Trophoblast cell (in vitro differentiated cells and primary cell): ENCODE measurements at regions not wholly inside any gene's neighbourhood (a gene's known extent, or its start where the extent isn't known, plus 50 kb on each side); places are given as distances from the start of the nearest gene placed in this dataset.

Experiments
- DNase-seq, 2 donors: peaks; one replicate each; pipeline ENCODE4 v3.0.0-alpha.2; 2016
- H2AFZ ChIP-seq: 2 replicates; pipeline ENCODE4 v1.6.1; 2013; ENCODE audit warnings: low read length, moderate library complexity, mild to moderate bottlenecking; ENCODE audit not compliant: insufficient read depth, poor library complexity
- H2AK5ac ChIP-seq: 2 replicates; pipeline ENCODE4 v1.6.1; 2013; ENCODE audit warnings: mild to moderate bottlenecking, low read length
- H2BK120ac ChIP-seq: 2 replicates; pipeline ENCODE4 v1.6.1; 2013; ENCODE audit warnings: low read length, mild to moderate bottlenecking, moderate library complexity; ENCODE audit not compliant: insufficient read depth, poor library complexity
- H2BK12ac ChIP-seq: 2 replicates; pipeline ENCODE4 v1.6.1; 2013; ENCODE audit warnings: mild to moderate bottlenecking, low read length, moderate library complexity
- H2BK5ac ChIP-seq: 2 replicates; pipeline ENCODE4 v1.6.1; 2013; ENCODE audit warnings: low read length, low read depth, moderate library complexity, mild to moderate bottlenecking; ENCODE audit not compliant: poor library complexity
- H3K14ac ChIP-seq: 2 replicates; pipeline ENCODE4 v1.6.1; 2013; ENCODE audit warnings: mild to moderate bottlenecking, low read length
- H3K18ac ChIP-seq: 2 replicates; pipeline ENCODE4 v1.6.1; 2013; ENCODE audit warnings: mild to moderate bottlenecking, low read length
- H3K23ac ChIP-seq: 2 replicates; pipeline ENCODE4 v1.6.1; 2013; ENCODE audit warnings: low read length
- H3K27ac ChIP-seq: 2 replicates; pipeline ENCODE4 v1.5.1; 2013; ENCODE audit warnings: low read depth, mild to moderate bottlenecking, inconsistent platforms, low read length, moderate library complexity
- H3K27me3 ChIP-seq: 2 replicates; pipeline ENCODE4 v1.6.1; 2013; ENCODE audit warnings: inconsistent platforms, mild to moderate bottlenecking, low read length, moderate library complexity; ENCODE audit not compliant: insufficient read depth
- H3K36me3 ChIP-seq, 2 experiments: 1 replicate in 1 of 2; 2 replicates in 1 of 2; pipeline ENCODE4 v1.6.1; 2013; ENCODE audit warnings: low read length in 2 of 2, mild to moderate bottlenecking in 2 of 2, moderate library complexity in 1 of 2; ENCODE audit not compliant: insufficient read depth in 2 of 2, control insufficient read depth in 1 of 2
- H3K4ac ChIP-seq: 2 replicates; pipeline ENCODE4 v1.6.1; 2013; ENCODE audit warnings: low read depth, mild to moderate bottlenecking, low read length, moderate library complexity
- H3K4me1 ChIP-seq, 2 experiments: 1 replicate in 1 of 2; 2 replicates in 1 of 2; pipeline ENCODE4 v1.6.1; 2013; ENCODE audit warnings: low read length in 2 of 2, mild to moderate bottlenecking in 2 of 2, moderate library complexity in 1 of 2; ENCODE audit not compliant: insufficient read depth in 2 of 2, control insufficient read depth in 1 of 2
- H3K4me2 ChIP-seq: 2 replicates; pipeline ENCODE4 v1.6.1; 2013; ENCODE audit warnings: inconsistent platforms, mild to moderate bottlenecking, low read length, moderate library complexity
- H3K4me3 ChIP-seq: 2 replicates; pipeline ENCODE4 v1.5.1; 2013; ENCODE audit warnings: mild to moderate bottlenecking, low read depth, low read length, inconsistent platforms
- H3K79me1 ChIP-seq: one replicate; pipeline ENCODE4 v1.6.1; 2013; ENCODE audit warnings: low read length
- H3K79me2 ChIP-seq: 2 replicates; pipeline ENCODE4 v1.6.1; 2013; ENCODE audit warnings: low read length, mild to moderate bottlenecking; ENCODE audit not compliant: control insufficient read depth, insufficient read depth, poor library complexity
- H3K9ac ChIP-seq: 2 replicates; pipeline ENCODE4 v1.6.1; 2013; ENCODE audit warnings: mild to moderate bottlenecking, low read length
- H3K9me3 ChIP-seq: 2 replicates; pipeline ENCODE4 v1.6.1; 2013; ENCODE audit warnings: low read depth, mild to moderate bottlenecking, control low read depth, inconsistent platforms, low read length; ENCODE audit not compliant: insufficient read depth
- H4K12ac ChIP-seq: 2 replicates; pipeline ENCODE4 v1.6.1; 2013; ENCODE audit warnings: low read depth, mild to moderate bottlenecking, low read length, moderate library complexity
- H4K8ac ChIP-seq: 2 replicates; pipeline ENCODE4 v1.6.1; 2013; ENCODE audit warnings: low read depth, mild to moderate bottlenecking, low read length, moderate library complexity
- H4K91ac ChIP-seq: one replicate; pipeline ENCODE4 v1.6.1; 2013; ENCODE audit warnings: low read depth, mild to moderate bottlenecking, low read length, moderate library complexity
- WGBS: extraction: QIAGEN DNeasy Blood & Tissue Kit; methylation state at CpG from one replicate; pipeline ENCODE4 v1.1.7; 2013; ENCODE audit warnings: missing lambda C conversion rate; ENCODE audit not compliant: insufficient read length, insufficient coverage; ENCODE audit errors: extremely low coverage; 5-methylcytosine and 5-hydroxymethylcytosine counted together

- no peak overlapping the region for H2BK5ac ChIP-seq
- no peak overlapping the region for H3K14ac ChIP-seq
- WGBS = no CpG with 5 or more reads among the region's 5 CpGs
- H3K27me3 ChIP-seq = no peaks in the 10 kb centered on the region
- no peak overlapping the region for H2AK5ac ChIP-seq
- H3K36me3 ChIP-seq = no peaks in the 10 kb centered on the region
- H3K9ac ChIP-seq = no peak overlapping the region
- peak overlapping the region; percentile 62 for H2BK120ac ChIP-seq
- H3K79me2 ChIP-seq = no peaks in the 10 kb centered on the region
- no peak overlapping the region for H4K12ac ChIP-seq
- H3K4me1 ChIP-seq = peaks cover 2 to 14% of the 10 kb centered on the region in 2 experiments
- peaks cover 1% of the 10 kb centered on the region for H3K9me3 ChIP-seq
- peak overlapping the region; percentile 53 for H2BK12ac ChIP-seq
- H3K4me2 ChIP-seq = no peak overlapping the region
- H3K23ac ChIP-seq = no peak overlapping the region
- no peak overlapping the region for H3K4me3 ChIP-seq
- H3K4ac ChIP-seq = no peak overlapping the region
- H3K18ac ChIP-seq = no peak overlapping the region
- H3K27ac ChIP-seq = no peak overlapping the region
- H2AFZ ChIP-seq = no peak overlapping the region
- H4K8ac ChIP-seq = no peak overlapping the region
- no peak overlapping the region for H4K91ac ChIP-seq
- H3K79me1 ChIP-seq = peaks cover 10% of the 10 kb centered on the region
- peak; percentile 30 to 37 for DNase-seq
Observed at GRCh38 chr12:75974323-75975187, 57.0 kb downstream of the PHLDA1 start.

- Histone ChIP-seq H3K36me3 (no peaks in the 10 kb centered on the region), H2AK5ac (no peak overlapping the region), H3K14ac (no peak overlapping the region), H3K9me3 (peaks cover 1% of the 10 kb centered on the region), H2AFZ (no peak overlapping the region), H3K27me3 (no peaks in the 10 kb centered on the region), H3K79me2 (no peaks in the 10 kb centered on the region), H4K12ac (no peak overlapping the region), H2BK5ac (no peak overlapping the region), H3K18ac (no peak overlapping the region), H3K4ac (no peak overlapping the region), H3K4me1 (no peaks in the 10 kb centered on the region), H4K8ac (no peak overlapping the region), H3K27ac (no peak overlapping the region), H2BK120ac (no peak overlapping the region), H3K23ac (no peak overlapping the region), H3K79me1 (no peaks in the 10 kb centered on the region), H2BK12ac (no peak overlapping the region), H4K91ac (no peak overlapping the region), H3K4me3 (no peak overlapping the region), H3K9ac (no peak overlapping the region), H3K4me2 (no peak overlapping the region)
- no CpG with 5 or more reads among the region's 4 CpGs for WGBS
- no peak for DNase-seq
Observed at GRCh38 chr12:75971253-75971652, 60.3 kb downstream of the PHLDA1 start.

- Histone ChIP-seq H2AK5ac (no peak overlapping the region), H3K27ac (no peak overlapping the region), H2AFZ (no peak overlapping the region), H4K12ac (no peak overlapping the region), H3K18ac (no peak overlapping the region), H2BK12ac (no peak overlapping the region), H2BK5ac (no peak overlapping the region), H3K4me2 (no peak overlapping the region), H3K23ac (no peak overlapping the region), H3K9me3 (peaks cover 1% of the 10 kb centered on the region), H3K79me1 (no peaks in the 10 kb centered on the region), H3K9ac (no peak overlapping the region), H3K4me1 (no peaks in the 10 kb centered on the region), H4K8ac (no peak overlapping the region), H3K14ac (no peak overlapping the region), H3K27me3 (no peaks in the 10 kb centered on the region), H4K91ac (no peak overlapping the region), H3K79me2 (no peaks in the 10 kb centered on the region), H3K36me3 (no peaks in the 10 kb centered on the region), H2BK120ac (no peak overlapping the region), H3K4me3 (no peak overlapping the region), H3K4ac (no peak overlapping the region)
- no peak for DNase-seq
- WGBS = no CpG with 5 or more reads among the region's 1 CpG
Observed at GRCh38 chr12:75970310-75970709, 61.3 kb downstream of the PHLDA1 start.

GRCh38 chr12:75969768-75970167 is 61.8 kb downstream of the PHLDA1 start:
- H4K91ac ChIP-seq = no peak overlapping the region
- H3K27ac ChIP-seq = no peak overlapping the region
- H3K9ac ChIP-seq = no peak overlapping the region
- H2BK5ac ChIP-seq = no peak overlapping the region
- no peak overlapping the region for H3K18ac ChIP-seq
- H3K14ac ChIP-seq = no peak overlapping the region
- H3K9me3 ChIP-seq = no peaks in the 10 kb centered on the region
- H3K4me1 ChIP-seq = no peaks in the 10 kb centered on the region
- no peak overlapping the region for H3K23ac ChIP-seq
- no peak overlapping the region for H3K4me2 ChIP-seq
- no peak overlapping the region for H3K4ac ChIP-seq
- H2AFZ ChIP-seq = no peak overlapping the region
- no peak overlapping the region for H2BK120ac ChIP-seq
- no peak overlapping the region for H2BK12ac ChIP-seq
- H4K8ac ChIP-seq = no peak overlapping the region
- DNase-seq = peak; percentile 20 to 48
- no peaks in the 10 kb centered on the region for H3K36me3 ChIP-seq
- H3K4me3 ChIP-seq = no peak overlapping the region
- no peak overlapping the region for H2AK5ac ChIP-seq
- H4K12ac ChIP-seq = no peak overlapping the region
- H3K27me3 ChIP-seq = no peaks in the 10 kb centered on the region
- no peaks in the 10 kb centered on the region for H3K79me1 ChIP-seq
- no peaks in the 10 kb centered on the region for H3K79me2 ChIP-seq
- WGBS = no CpG with 5 or more reads among the region's 5 CpGs
